Hematopoietic multipotent progenitor cell treated with erythropoietin and hydrocortisone succinate and interleukin-3 and kit ligand, for 17 days (in vitro differentiated cells): ENCODE measurements at regions not wholly inside any gene's neighbourhood (a gene's known extent, or its start where the extent isn't known, plus 50 kb on each side); places are given as distances from the start of the nearest gene placed in this dataset.

ENCODE experiments used
- DNase-seq: peaks from one replicate; pipeline ENCODE4 v3.0.0-alpha.2; 2015; ENCODE audit warnings: low spot score

DNA sequence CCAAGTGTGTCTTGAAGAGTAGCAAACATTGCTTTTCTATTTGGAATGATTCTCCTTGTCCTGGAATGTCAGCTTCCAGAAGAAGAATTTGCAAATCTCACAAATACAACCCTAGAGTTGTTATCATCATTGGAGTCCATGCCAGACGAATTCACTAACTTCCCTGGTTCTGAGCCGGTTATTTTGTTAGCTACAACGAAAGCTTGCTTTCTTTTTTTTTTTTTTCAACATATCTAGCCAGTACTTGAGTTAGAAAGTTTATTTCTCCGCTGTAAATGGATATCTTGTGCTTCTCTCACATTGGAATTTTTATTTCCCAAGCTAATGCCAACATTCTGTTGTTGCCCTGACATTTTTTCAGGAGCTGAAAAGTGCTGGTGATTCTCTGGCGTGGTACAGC lies 138.1 kb upstream of the POM121L12 start:
- no peak for DNase-seq

DNA sequence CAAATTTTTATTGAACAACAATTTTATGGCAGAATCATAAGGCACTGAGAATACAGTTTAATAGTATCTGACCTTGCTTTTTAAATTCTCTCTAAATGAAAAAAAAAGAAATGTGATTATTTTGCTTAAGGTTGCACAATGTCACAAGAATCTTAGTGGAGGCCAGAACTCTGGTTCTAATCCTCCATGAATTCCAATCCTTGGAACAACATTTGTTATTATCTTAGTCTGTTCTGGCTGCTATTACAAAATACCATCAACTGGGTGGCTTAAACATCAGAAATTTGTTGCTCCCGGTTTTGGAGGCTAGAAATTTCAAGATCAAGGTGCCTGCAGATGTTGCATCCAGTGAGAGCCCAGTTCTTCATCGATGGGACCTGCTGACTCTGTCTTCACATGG lies 158.2 kb upstream of the POM121L12 start:
- no peak for DNase-seq

DNA sequence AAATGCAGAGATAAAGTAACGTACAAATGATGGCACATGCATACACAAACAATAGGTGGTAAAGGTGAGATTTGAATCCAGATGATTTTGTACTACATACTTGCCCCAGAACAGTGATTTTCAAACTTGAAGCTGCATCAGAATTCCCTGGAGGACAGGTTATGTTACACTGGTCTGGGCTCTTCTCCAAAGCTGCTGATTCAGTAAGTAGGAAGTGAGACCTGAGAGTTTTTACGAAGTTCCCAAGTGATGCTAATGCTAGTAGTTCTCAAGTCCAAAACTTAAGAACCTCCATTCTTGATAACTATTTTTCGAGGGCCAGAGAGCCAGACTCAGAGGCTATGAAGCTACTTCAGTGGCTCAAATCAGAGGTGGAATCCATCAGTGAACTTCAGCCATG lies 159.0 kb upstream of the POM121L12 start:
- no peak for DNase-seq

DNA sequence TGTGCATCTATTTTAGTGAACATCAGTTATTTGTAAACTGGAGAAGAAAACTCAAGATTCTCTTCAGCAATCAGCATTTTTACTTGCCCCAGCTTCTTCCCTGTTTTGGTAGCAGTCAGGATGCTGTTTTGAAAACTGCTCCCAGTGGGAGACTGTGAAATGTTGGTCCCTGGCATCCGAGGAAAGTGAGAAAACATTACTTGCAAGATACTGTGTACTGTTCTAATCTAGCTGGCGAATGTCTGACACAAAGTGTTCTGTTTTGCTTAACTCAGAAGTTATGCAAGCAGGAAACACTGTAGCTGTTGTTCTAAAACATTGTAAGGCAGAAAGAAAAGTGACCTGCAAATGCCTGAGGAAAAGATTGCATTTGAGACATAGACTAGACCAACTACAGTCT lies 171.8 kb upstream of the POM121L12 start:
- no peak for DNase-seq

DNA sequence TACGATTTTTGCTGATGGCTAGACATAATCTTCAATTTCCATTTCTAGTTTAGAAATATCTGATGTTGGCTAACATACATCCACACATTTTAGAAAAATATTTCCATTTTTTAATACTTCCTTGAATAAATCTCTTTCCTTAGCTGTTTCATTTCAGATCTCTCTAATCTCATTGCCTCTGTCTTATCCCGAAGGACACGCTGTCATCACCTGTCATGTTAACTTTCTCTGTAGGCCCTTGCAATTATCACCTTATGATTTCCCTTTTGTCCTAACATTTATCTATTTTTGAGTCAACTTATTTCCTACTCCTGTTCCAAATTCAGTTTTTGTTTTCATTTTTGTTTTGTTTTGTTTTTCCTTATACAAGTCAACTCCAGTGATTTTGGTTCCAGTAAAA lies 173.1 kb upstream of the POM121L12 start:
- no peak for DNase-seq

DNA sequence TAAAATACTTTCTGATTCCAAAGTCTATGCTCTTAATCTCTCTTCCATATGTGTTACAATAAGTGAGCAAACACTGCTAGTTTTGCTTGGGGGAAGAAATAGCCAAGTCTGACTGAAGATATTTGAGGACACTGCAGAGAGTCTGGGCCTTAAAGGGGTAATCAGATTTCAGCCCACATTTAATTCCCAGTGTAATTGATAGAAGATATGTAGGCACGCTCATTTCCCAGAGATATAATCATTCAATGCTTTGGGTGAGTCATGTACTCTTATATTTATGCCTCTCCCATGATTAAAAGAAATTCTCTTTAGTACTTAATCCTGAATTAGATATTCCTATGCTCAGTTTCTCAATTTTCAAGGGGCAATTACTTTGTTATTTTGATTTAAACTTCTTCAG lies 178.1 kb upstream of the POM121L12 start:
- DNase-seq = no peak

DNA sequence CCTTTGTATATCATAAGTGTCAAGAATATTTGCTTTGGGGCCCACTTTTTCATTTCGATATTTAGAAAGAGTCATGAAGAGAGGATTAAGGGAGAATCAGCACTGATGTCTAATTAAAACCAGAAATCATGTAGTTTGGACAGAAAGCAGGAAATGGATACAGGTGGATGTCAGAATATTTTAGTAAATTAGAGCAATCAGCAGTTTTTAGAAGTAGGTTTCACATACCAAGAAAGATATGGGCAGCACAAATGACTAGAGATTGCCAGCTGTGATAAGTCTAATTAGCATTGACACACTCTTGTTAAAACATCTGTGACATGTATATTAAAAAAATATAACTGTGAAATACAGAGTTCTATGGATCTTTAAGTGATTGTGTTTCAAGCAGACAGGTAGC lies 180.8 kb upstream of the POM121L12 start:
- no peak for DNase-seq

DNA sequence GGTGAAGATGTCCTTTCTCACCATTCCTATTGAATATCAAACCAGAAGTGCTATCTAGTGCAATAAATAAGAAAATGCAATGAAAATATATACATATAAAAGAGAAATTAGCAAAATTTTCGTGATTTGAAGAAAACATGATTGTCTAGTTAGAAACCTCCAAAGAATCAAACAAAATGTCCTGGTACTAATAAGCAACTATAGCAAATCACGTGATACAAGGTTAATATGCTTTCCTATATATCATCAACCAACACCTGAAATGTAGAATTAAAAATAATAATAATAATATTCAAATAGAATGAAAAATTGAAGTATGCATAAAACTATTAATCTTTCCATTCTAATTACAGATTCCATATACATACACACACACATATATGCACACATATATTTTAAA lies 183.9 kb upstream of the POM121L12 start:
- no peak for DNase-seq

DNA sequence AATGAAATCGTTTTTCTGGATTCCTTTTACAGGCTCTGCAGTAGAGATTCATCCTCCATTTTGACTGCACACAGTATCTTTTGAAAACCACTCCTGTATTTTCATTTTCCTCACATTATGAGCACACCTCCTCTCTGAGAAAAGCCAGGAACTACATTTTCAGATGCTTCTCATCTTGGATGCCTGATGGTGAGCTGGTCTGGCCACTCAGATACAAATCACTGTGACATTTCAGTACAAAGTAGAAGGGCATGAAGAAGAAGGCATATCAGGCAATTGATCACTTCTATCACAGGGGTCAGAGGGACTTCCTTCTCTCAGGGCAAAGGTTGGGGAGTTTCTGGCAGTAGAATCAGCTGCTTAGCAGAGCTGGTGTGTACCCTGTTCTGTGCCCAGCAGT lies 192.0 kb upstream of the POM121L12 start:
- DNase-seq = no peak

DNA sequence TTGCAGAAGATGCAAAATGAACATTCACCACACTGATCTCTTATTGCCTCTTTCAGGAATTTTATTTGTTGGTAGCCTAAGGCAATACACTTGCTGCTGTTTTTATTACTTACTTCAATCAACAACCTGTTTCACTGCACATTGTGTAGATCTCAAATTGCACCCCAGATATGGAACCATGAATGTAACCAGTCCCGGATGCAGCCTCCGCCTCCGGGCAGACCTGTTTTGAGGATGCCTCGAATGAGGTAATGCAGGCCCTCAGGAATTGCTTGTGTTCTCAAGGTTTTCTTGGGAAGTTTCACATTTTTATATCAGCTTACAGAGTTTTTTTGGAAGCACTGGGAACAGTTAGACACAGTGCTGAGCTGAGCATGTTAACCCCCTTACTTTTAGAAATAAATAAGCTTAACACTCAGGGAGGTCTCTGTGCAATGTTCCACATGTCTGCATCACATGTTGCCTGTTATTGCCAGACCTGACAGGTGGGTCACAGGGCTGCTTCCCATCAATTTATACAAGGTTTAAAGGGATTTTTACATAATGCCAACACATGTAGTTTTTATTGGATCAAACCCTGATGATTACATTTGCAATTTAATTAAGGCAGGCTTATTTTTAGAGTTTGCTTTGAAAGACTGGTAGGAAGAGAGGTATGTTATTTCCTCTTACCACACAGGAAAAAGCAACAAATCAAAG lies 193.1 kb upstream of the POM121L12 start:
- DNase-seq = no peak

DNA sequence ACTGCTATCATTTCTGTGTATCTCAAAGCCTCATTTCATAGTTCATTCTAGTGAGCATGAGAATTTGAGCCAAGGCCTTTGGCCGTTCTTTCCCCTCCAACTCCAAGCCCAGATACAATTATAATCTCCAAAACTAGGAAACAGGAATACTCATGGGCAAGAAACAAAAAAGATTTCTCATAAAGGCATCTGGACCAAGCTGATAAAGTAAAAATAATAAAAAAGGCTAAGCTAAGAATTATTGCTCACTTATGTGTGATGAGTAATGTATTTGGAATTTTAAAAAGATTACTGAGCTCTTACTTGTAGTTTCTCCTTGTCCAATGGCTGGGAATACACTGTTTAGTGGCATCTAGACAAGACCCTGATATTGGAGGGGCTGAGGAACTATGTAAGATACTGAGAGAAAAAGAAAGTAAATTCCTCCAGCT lies 196.4 kb upstream of the POM121L12 start:
- DNase-seq = no peak

DNA sequence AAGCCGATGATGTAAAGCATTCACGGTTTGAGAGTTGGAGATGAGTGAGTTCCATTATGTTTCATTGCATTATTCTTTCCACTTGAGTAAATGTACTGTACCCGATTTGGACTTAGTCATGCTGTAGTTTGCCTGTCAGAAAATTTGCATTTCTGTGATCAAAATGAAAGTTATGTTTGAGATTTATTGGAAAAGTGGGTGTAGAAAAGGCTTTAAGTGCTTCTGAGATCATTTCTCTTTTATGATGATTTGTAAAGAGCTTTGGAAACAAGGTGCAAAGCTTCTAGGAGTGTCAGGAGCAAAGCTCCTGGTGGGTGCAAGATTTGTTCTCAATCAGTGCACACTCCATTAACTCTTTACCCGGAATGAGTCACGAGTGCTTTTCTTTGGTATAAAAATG lies 204.1 kb upstream of the POM121L12 start:
- DNase-seq = no peak

DNA sequence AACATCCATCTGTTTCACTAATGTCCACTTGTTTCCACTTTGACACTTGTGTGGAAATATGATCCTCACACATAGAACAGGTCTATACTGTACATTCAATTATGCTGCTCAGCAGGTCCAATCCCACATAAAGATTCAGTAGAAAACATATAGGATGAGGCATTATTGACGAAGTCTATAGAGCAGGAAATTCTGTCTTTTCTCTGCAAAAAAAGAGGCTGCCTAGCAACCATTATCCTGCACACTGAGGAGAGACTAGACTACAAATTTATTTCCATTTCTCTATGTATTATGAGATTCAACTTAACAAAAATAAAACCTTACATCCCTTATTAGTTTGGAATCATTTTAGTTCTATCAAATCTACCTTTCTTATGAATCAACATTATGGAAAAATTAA lies 204.6 kb upstream of the POM121L12 start:
- no peak for DNase-seq

DNA sequence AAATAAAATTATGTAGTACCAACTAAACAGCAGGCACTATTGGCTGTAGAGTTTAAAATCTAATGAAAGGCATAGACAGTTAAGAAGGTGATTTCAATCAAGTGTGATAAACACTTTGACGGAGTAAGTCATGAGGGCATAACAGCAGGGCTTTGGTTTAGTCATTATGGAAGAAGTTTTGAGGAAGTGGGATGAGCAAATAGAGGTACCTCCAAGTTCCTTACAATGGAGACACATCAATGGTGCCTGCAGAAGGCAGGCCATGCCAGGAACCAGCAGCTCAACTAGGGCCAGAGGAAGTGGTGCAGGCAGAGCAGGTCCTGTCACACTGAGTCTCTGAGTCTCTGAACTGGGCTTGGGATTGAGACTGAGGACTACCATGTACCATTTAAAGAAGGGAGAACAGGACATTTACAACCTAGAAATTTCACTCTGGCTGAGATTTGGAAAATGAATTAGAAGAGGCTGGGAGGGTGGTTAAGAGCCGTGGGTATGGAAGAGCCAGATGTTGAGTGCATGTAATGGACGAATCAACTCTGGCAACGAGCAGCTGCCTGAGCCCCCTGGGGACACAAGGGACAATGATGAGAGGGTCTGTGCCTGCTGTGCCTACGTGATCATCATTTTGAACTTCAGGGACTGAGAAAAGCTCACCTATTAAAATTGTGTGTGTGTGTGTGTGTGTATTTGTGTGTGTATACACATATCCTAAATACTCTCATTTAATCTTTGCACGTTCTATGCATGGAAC lies 208.7 kb upstream of the POM121L12 start:
- DNase-seq = no peak

DNA sequence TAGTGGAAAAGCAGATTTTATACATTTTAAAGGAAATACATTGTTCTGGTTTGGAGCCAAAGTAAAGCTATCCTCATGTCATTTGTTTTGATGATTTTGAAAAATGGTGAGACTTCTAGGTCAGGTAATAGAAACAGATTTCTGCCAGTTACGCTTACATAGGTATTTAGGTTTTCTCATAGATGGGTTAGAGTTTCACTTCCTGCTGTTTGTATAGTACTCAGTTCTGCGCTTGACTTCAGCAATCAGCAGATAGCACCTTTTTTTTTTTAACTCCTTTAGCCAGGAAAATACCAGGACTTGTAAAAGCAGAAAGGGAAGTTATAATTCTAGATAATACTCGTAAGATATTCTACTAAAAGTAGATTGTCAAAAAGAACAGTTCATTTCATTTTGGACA lies 209.8 kb upstream of the POM121L12 start:
- DNase-seq = no peak

DNA sequence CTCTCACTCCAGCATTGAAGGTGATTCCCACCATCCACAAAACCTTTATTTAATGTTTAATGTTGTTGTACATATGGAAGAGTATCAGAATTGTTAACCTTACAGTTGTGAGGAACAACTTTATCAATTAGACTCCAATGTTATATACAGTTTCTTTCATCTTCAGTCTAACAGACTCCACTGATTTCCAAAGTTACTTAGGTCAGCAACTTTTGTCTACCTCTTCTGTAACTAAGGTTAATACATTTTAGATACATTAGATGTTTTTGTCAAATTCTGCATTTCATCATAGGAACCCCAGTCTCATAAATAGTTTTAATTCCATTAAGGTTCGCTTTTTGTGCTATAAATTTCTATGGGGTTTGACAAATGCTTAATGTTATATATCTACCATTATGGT lies 223.9 kb upstream of the POM121L12 start:
- no peak for DNase-seq

DNA sequence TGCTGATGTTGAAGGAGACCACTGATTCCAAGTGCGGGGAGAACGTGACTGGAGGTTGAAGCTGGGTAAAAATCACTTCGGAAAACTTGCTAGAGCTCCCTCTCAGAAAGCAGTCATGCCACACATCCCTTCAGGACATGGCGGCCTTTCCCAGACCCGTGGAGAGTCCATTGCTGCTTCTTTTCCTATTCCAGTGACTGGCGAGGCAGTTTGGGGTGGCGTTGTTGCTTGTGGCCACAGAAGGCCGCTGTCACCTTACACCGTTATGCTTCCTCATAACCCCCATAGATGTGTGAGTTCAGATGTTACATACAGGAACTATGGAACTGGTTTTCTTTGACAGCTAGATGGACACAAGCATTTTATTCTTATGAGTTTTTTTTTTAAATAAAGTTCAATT lies 235.6 kb upstream of the POM121L12 start:
- no peak for DNase-seq

DNA sequence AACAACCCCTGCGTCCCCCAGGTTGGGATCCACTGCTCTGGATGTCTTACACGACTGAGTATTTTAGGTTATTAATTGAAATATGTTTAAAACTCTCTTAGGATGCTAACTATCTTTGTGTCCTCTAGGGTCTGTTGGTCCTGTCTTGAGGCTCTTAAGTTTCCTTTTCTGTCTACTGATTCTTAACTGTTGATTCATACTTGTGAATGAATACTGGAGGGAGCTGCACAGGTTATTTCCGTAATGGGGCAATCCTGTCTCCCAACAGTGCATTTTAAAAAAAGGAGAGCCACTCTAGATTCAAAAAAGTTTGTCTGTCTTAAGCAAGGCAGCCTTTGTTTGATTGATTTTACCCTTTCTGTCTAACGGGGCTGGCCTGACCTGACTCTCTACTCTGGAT lies 237.6 kb upstream of the POM121L12 start:
- no peak for DNase-seq

DNA sequence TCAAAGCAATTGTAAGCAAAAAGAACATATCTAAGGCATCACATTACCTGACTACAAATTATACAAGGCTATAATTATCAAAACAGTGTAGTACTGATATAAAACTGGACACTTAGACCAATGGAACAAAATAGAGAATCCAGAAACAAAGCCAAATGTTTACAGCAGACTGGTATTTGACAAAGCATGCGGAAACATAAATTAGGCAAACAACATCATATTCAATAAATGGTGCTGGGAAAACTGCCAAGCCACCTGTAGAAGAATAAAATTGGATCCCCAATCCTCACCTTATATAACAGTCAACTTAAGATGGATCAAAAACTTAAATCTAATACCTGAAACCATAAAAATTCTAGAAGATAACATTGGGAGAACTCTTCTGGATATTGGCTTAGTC lies 240.8 kb upstream of the POM121L12 start:
- DNase-seq = no peak

DNA sequence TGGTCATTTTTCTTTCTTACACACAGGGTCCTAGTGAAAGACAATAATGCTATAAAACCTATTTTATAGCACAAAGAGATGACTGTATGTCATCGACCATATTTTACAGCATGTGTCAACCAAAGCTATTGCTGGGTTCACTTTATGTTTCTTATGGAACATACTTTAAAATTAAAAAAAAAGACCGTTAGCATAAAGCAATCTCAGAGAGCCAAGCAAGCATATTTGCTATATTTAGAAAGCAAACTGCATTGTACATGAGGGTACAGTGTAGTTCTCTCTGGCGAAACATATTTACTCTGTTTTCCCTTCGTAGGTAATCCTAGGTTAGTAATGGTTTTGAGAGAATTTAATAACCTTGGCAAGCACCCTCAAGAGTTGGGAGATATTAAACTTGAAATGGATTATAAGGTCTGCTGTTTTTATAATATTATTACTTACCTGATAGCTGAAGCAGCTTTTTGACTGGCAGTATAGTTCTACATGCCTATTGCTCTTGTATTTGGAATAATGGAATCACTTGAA lies 244.2 kb upstream of the POM121L12 start:
- no peak for DNase-seq

DNA sequence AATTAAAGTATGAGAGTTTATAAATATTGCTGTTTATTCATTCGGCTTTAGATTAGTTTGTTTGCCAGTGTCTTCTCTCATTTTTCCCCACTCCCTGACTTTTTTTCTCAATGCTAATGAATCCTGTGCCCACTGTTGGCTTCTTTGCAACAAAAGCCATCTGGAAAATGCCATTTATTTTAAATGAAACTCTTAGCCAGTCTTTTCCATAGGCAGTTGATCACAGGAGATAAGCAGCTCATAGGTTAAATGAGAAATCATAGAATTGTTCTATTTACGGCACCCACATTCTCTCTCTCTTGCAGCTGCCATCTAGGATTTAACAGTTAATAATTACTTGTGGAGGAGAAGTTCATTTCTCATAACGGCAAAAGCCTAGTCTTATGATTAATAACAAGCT lies 249.3 kb upstream of the POM121L12 start:
- no peak for DNase-seq

DNA sequence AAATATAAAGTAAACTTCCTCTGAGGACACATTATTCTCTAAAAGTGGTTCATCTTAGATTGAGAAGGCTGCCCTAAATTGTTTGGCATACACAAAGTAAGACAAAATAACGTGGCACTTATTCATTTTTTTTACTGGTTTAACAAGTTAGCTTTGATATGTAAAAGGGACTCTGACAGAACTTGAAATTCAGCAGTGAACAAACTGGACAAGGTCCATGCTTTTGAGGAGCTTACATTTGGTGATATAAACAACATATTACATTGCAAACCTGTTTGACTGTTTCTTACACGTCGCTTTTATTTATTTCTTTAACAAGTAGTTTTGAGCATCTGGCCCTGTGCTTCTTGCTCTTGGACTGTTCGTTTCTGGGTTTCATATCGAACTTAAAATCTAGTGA lies 253.1 kb upstream of the POM121L12 start:
- DNase-seq = no peak

DNA sequence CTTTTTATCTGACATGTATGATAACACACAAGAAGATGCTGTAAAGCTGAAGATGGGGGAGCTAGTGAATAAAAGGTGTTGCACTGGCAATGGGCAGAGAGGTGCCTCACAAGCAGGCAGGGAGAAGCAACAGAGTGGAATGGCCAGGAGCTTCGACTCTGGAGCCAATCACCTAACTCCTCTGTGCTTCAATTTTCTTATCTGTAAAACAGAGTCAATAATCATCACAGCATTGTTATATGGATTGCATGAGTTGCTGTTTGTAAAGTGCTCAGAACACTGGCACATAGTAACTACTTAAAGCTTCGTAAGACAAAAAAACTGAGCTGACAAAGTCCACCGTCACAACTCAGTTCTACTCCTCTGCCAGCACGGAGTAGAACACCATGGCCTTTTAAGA lies 254.2 kb upstream of the POM121L12 start:
- DNase-seq = no peak

DNA sequence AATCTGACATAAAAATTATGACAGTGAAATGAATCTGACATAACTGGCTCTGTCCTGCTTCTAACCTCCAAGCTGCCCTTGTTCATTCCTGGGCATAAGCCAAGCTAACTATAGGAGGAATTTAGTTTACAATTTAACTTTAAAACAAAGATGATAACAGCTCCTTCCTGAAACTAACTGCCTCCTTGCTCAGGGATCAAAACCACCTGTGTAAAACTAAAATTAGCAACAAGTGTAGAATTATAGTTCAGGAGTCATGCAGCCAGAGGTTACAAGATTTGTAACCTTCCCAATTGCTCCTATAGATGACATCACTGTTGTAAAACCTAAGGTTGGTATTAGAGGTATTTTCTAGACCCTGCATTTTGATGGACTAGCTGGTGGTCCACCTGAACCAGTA lies 256.4 kb upstream of the POM121L12 start:
- no peak for DNase-seq
